Bronchial epithelial cell (primary cell): ENCODE measurements at regions not wholly inside any gene's neighbourhood (a gene's known extent, or its start where the extent isn't known, plus 50 kb on each side); places are given as distances from the start of the nearest gene placed in this dataset.
"Not testable (repeated sequence)": the region's sequence is repeated elsewhere in the genome, so short reads cannot be mapped to it uniquely, and the experiment has no call there.

ENCODE experiments used
- DNase-seq: peaks from one replicate; pipeline ENCODE4 v3.0.0-alpha.2; 2010; ENCODE audit warnings: low read depth
- FAIRE-seq: peaks from 2 replicates; lab custom pipeline; 2011; peaks lifted over from hg19 to GRCh38; lab: Jason Lieb, UNC
- H3K27me3 ChIP-seq: 2 replicates; pipeline ENCODE4 v1.5.1; 2011; ENCODE audit warnings: low read length; ENCODE audit not compliant: control insufficient read depth, insufficient read depth
- H3K36me3 ChIP-seq: 2 replicates; pipeline ENCODE4 v1.5.1; 2011; ENCODE audit warnings: low read length; ENCODE audit not compliant: control insufficient read depth, insufficient read depth
- H3K4me3 ChIP-seq: 2 replicates; pipeline ENCODE4 v1.5.1; 2011; ENCODE audit warnings: mild to moderate bottlenecking, low read depth, low read length, control low read depth
- CTCF ChIP-seq: IDR thresholded peaks from 2 replicates; pipeline ENCODE4 v1.5.1; 2011; ENCODE audit warnings: mild to moderate bottlenecking, moderate library complexity, low read length, control low read depth, inconsistent platforms; ENCODE audit not compliant: insufficient read depth, severe bottlenecking

- DNase-seq, H3K36me3 ChIP-seq: not testable (repeated sequence)
- FAIRE-seq, result peak; percentile 73
Measured at GRCh38 chr5:99404764-99405302, 476.0 kb upstream of the CHD1 start.

GRCh38 chr5:99400571-99400970, 471.8 kb upstream of the CHD1 start:
- H3K4me3 ChIP-seq, H3K27me3 ChIP-seq, H3K36me3 ChIP-seq, DNase-seq, FAIRE-seq: not testable (repeated sequence)

More at GRCh38 chr5:99404764-99405302, 476.0 kb upstream of the CHD1 start:
- not testable (repeated sequence) for H3K27me3 ChIP-seq, H3K4me3 ChIP-seq

GRCh38 chr5:99398976-99399375, 470.2 kb upstream of the CHD1 start:
- TF ChIP-seq CTCF, result no peak
- Histone ChIP-seq H3K36me3 (no peaks in the 10 kb centered on the region), H3K27me3 (no peaks in the 10 kb centered on the region), H3K4me3 (no peak overlapping the region)
- no peak for DNase-seq
- no peak for FAIRE-seq

- DNase-seq, result no peak
- Histone ChIP-seq H3K36me3 (no peaks in the 10 kb centered on the region), H3K27me3 (no peaks in the 10 kb centered on the region), H3K4me3 (no peak overlapping the region)
- no peak for TF ChIP-seq CTCF
- FAIRE-seq, result no peak
Measured at GRCh38 chr5:99386406-99387077, 457.7 kb upstream of the CHD1 start.

GRCh38 chr5:99379187-99379586, 450.4 kb upstream of the CHD1 start:
- FAIRE-seq (no peak), DNase-seq (no peak)
- TF ChIP-seq CTCF, result no peak
- Histone ChIP-seq H3K36me3 (no peaks in the 10 kb centered on the region), H3K27me3 (no peaks in the 10 kb centered on the region), H3K4me3 (no peak overlapping the region)

- TF ChIP-seq CTCF, result no peak
- H3K4me3 ChIP-seq, result no peak overlapping the region
- H3K27me3 ChIP-seq, result no peaks in the 10 kb centered on the region
- DNase-seq (no peak), FAIRE-seq (no peak)
- H3K36me3 ChIP-seq, result no peaks in the 10 kb centered on the region
Measured at GRCh38 chr5:99378443-99378842, 449.6 kb upstream of the CHD1 start.
